ENCODE measurements at regions not wholly inside any gene's neighbourhood (a gene's known extent, or its start where the extent isn't known, plus 50 kb on each side); places are given as distances from the start of the nearest gene placed in this dataset.

- H3K36me3 ChIP-seq (ENCODE audit: control insufficient read depth in 2 of 3, insufficient read depth in 3 of 3, low read length in 3 of 3), result no peaks in the 10 kb centered on the region
- H3K9me3 ChIP-seq (ENCODE audit: control insufficient read depth in 2 of 3, insufficient read depth in 1 of 3, low read length in 3 of 3), result no peaks in the 10 kb centered on the region
- intact Hi-C loops (cut with DNase I), result no loop called here
- no peak overlapping the region for H3K9ac ChIP-seq (ENCODE audit: low read length in 3 of 3)
- H3K4me1 ChIP-seq (ENCODE audit: control insufficient read depth in 2 of 3, insufficient read depth in 2 of 3, low read depth in 1 of 3, low read length in 3 of 3), result peaks cover 3 to 7% (median 4%) of the 10 kb centered on the region in 3 donors
- FAIRE-seq, result no peak
- no peaks in the 10 kb centered on the region for H3K27me3 ChIP-seq (ENCODE audit: control insufficient read depth, insufficient read depth, low read length)
- TF ChIP-seq CTCF (IDR thresholded peaks at IDR 0.05; ENCODE audit: borderline replicate concordance, extremely low read depth, insufficient read depth), result no peak
- H3K27ac ChIP-seq (ENCODE audit: low read depth in 2 of 2, low read length in 2 of 2), result peak overlapping the region in 1 of 2 donors; percentile 10
- no peak overlapping the region for H3K4me3 ChIP-seq (ENCODE audit: low read length in 3 of 3)
- peak in 4 of 5 donors; percentile 80 to 95 (median 86) for DNase-seq
Measured at GRCh38 chr1:208475951-208476845, 232.0 kb upstream of the PLXNA2 start.

GRCh38 chr1:208476846-208477170 is 232.6 kb upstream of the PLXNA2 start:
- Histone ChIP-seq H3K27me3 (ENCODE audit: control insufficient read depth, insufficient read depth, low read length) (no peaks in the 10 kb centered on the region), H3K4me1 (ENCODE audit: control insufficient read depth in 2 of 3, insufficient read depth in 2 of 3, low read depth in 1 of 3, low read length in 3 of 3) (peaks cover 3 to 7% (median 4%) of the 10 kb centered on the region in 3 donors), H3K9ac (ENCODE audit: low read length in 3 of 3) (no peak overlapping the region), H3K4me3 (ENCODE audit: low read length in 3 of 3) (no peak overlapping the region), H3K9me3 (ENCODE audit: control insufficient read depth in 2 of 3, insufficient read depth in 1 of 3, low read length in 3 of 3) (no peaks in the 10 kb centered on the region), H3K27ac (ENCODE audit: low read depth in 2 of 2, low read length in 2 of 2) (no peak overlapping the region), H3K36me3 (ENCODE audit: control insufficient read depth in 2 of 3, insufficient read depth in 3 of 3, low read length in 3 of 3) (no peaks in the 10 kb centered on the region)
- TF ChIP-seq CTCF (IDR thresholded peaks at IDR 0.05; ENCODE audit: borderline replicate concordance, extremely low read depth, insufficient read depth), result no peak
- intact Hi-C loops (cut with DNase I), result no loop called here
- FAIRE-seq (no peak), DNase-seq (no peak)

GRCh38 chr1:208479435-208479834 is 235.3 kb upstream of the PLXNA2 start:
- Histone ChIP-seq H3K4me3 (ENCODE audit: low read length in 3 of 3) (no peak overlapping the region), H3K4me1 (ENCODE audit: control insufficient read depth in 2 of 3, insufficient read depth in 2 of 3, low read depth in 1 of 3, low read length in 3 of 3) (peaks cover 3 to 7% (median 4%) of the 10 kb centered on the region in 3 donors), H3K9ac (ENCODE audit: low read length in 3 of 3) (no peak overlapping the region), H3K36me3 (ENCODE audit: control insufficient read depth in 2 of 3, insufficient read depth in 3 of 3, low read length in 3 of 3) (no peaks in the 10 kb centered on the region), H3K27me3 (ENCODE audit: control insufficient read depth, insufficient read depth, low read length) (no peaks in the 10 kb centered on the region), H3K9me3 (ENCODE audit: control insufficient read depth in 2 of 3, insufficient read depth in 1 of 3, low read length in 3 of 3) (no peaks in the 10 kb centered on the region), H3K27ac (ENCODE audit: low read depth in 2 of 2, low read length in 2 of 2) (no peak overlapping the region)
- DNase-seq (no peak), FAIRE-seq (no peak)
- no peak for TF ChIP-seq CTCF (IDR thresholded peaks at IDR 0.05; ENCODE audit: borderline replicate concordance, extremely low read depth, insufficient read depth)
- intact Hi-C loops (cut with DNase I), result no loop called here
